Erythroblast (primary cell): ENCODE measurements at regions not wholly inside any gene's neighbourhood (a gene's known extent, or its start where the extent isn't known, plus 50 kb on each side); places are given as distances from the start of the nearest gene placed in this dataset.
"Not testable (repeated sequence)": the region's sequence is repeated elsewhere in the genome, so short reads cannot be mapped to it uniquely, and the experiment has no call there.

Experiments
- DNase-seq, 2 experiments: peaks; one replicate each; lab custom pipeline; 2025; lab: John Stamatoyannopoulos, UW
- GATA1 ChIP-seq: IDR thresholded peaks from 2 replicates; pipeline ENCODE4 v1.6.1; 2011; ENCODE audit warnings: low read depth, mild to moderate bottlenecking, control low read depth, low read length, moderate library complexity
- POLR2A ChIP-seq: IDR thresholded peaks from 2 replicates; pipeline ENCODE4 v1.6.1; 2011; ENCODE audit warnings: mild to moderate bottlenecking, low read length

- no peak for DNase-seq
Measured at GRCh38 chr6:82118150-82118562, 129.4 kb downstream of the IBTK start.

GRCh38 chr6:82114748-82115147, 132.8 kb downstream of the IBTK start:
- DNase-seq, result no peak
- TF ChIP-seq POLR2A, result no peak
- no peak for TF ChIP-seq GATA1

More at GRCh38 chr6:82118150-82118562, 129.4 kb downstream of the IBTK start:
- TF ChIP-seq POLR2A (no peak), GATA1 (no peak)

- no peak for DNase-seq
- no peak for TF ChIP-seq GATA1
- TF ChIP-seq POLR2A, result no peak
Measured at GRCh38 chr6:82113231-82113630, 134.3 kb downstream of the IBTK start.

- no peak for TF ChIP-seq POLR2A
- no peak for TF ChIP-seq GATA1
- no peak for DNase-seq
Measured at GRCh38 chr6:82111818-82112217, 135.7 kb downstream of the IBTK start.

- DNase-seq, result no peak
- TF ChIP-seq POLR2A, result no peak
- no peak for TF ChIP-seq GATA1
Measured at GRCh38 chr6:82111114-82111513, 136.4 kb downstream of the IBTK start.

GRCh38 chr6:82103171-82103570, 144.4 kb downstream of the IBTK start:
- DNase-seq, result not testable (repeated sequence)

GRCh38 chr6:82101374-82102114, 146.0 kb downstream of the IBTK start:
- DNase-seq, result not testable (repeated sequence)

GRCh38 chr6:82100763-82101162, 146.8 kb downstream of the IBTK start:
- not testable (repeated sequence) for DNase-seq

- TF ChIP-seq POLR2A (no peak), GATA1 (no peak)
- DNase-seq, result no peak
Measured at GRCh38 chr6:82097676-82098075, 149.9 kb downstream of the IBTK start.

- TF ChIP-seq POLR2A, result no peak
- TF ChIP-seq GATA1, result no peak
- no peak for DNase-seq
Measured at GRCh38 chr6:82095091-82095490, 152.5 kb downstream of the IBTK start.

GRCh38 chr6:82094166-82094806, 153.3 kb downstream of the IBTK start:
- no peak for TF ChIP-seq GATA1
- no peak for TF ChIP-seq POLR2A
- no peak for DNase-seq

- DNase-seq, result no peak
- TF ChIP-seq GATA1, result no peak
- TF ChIP-seq POLR2A, result no peak
Measured at GRCh38 chr6:82088978-82089771, 158.4 kb downstream of the IBTK start.

- no peak for DNase-seq
- TF ChIP-seq POLR2A, result no peak
- TF ChIP-seq GATA1, result no peak
Measured at GRCh38 chr6:82086944-82087343, 160.6 kb downstream of the IBTK start.

- TF ChIP-seq GATA1 (no peak), POLR2A (no peak)
- DNase-seq, result no peak
Measured at GRCh38 chr6:82085701-82086100, 161.8 kb downstream of the IBTK start.
